Fibroblast of the aortic adventitia (primary cell): ENCODE measurements at regions not wholly inside any gene's neighbourhood (a gene's known extent, or its start where the extent isn't known, plus 50 kb on each side); places are given as distances from the start of the nearest gene placed in this dataset.
A peak's percentile ranks its signal among the peaks of the same experiment; 100 is the strongest.

Experiments
- DNase-seq: peaks from one replicate; pipeline ENCODE4 v3.0.0-alpha.2; 2010; ENCODE audit warnings: low read depth
- H3K4me3 ChIP-seq: 2 replicates; pipeline ENCODE4 v1.5.1; 2011; ENCODE audit warnings: low read depth, mild to moderate bottlenecking, control low read depth, low read length, moderate library complexity
- CTCF ChIP-seq: IDR thresholded peaks from 2 replicates; pipeline ENCODE4 v1.5.1; 2011; ENCODE audit warnings: mild to moderate bottlenecking, low read length, control low read depth, inconsistent platforms; ENCODE audit not compliant: insufficient read depth

GRCh38 chr2:172658945-172659344, 76.7 kb upstream of the RAPGEF4 start:
- no peak for DNase-seq
- no peak for TF ChIP-seq CTCF
- no peak overlapping the region for H3K4me3 ChIP-seq

- no peak for DNase-seq
- TF ChIP-seq CTCF, result no peak
Measured at GRCh38 chr2:172662099-172662498, 73.5 kb upstream of the RAPGEF4 start.

GRCh38 chr2:172664766-172665165, 70.9 kb upstream of the RAPGEF4 start:
- no peak overlapping the region for H3K4me3 ChIP-seq
- peak; percentile 42 for DNase-seq
- TF ChIP-seq CTCF, result no peak

More at GRCh38 chr2:172662099-172662498, 73.5 kb upstream of the RAPGEF4 start:
- H3K4me3 ChIP-seq, result no peak overlapping the region

- DNase-seq, result peak; percentile 37
- no peak overlapping the region for H3K4me3 ChIP-seq
- TF ChIP-seq CTCF, result no peak
Measured at GRCh38 chr2:172667581-172668325, 67.9 kb upstream of the RAPGEF4 start.

- DNase-seq, result no peak
- TF ChIP-seq CTCF, result no peak
- H3K4me3 ChIP-seq, result no peak overlapping the region
Measured at GRCh38 chr2:172671501-172671900, 64.1 kb upstream of the RAPGEF4 start.

GRCh38 chr2:172672114-172672513, 63.5 kb upstream of the RAPGEF4 start:
- DNase-seq, result no peak
- TF ChIP-seq CTCF, result no peak
- no peak overlapping the region for H3K4me3 ChIP-seq
